ENCODE measurements at regions not wholly inside any gene's neighbourhood (a gene's known extent, or its start where the extent isn't known, plus 50 kb on each side); places are given as distances from the start of the nearest gene placed in this dataset.
A peak's percentile ranks its signal among the peaks of the same experiment; 100 is the strongest.

GRCh38 chr12:24728366-24728765 is 220.5 kb downstream of the BCAT1 start:
- Histone ChIP-seq H3K9ac (ENCODE audit: low read depth, low read length) (no peak overlapping the region), H3K36me3 (ENCODE audit: control insufficient read depth, insufficient read depth, low read length) (no peaks in the 10 kb centered on the region), H3K27me3 (ENCODE audit: control insufficient read depth, insufficient read depth, low read length) (no peaks in the 10 kb centered on the region), H3K4ac (ENCODE audit: low read depth, low read length) (no peak overlapping the region), H3K4me3 (ENCODE audit: insufficient read depth, low read depth, low read length) (no peak overlapping the region), H3K14ac (replicated peaks; ENCODE audit: low read depth, low read length) (no peak overlapping the region), H4K5ac (ENCODE audit: low read depth, low read length) (no peak overlapping the region), H4K91ac (ENCODE audit: insufficient read depth, low read depth, low read length) (no peak overlapping the region), H2AK5ac (ENCODE audit: low read depth, low read length) (no peak overlapping the region), H3K9me3 (ENCODE audit: control insufficient read depth, insufficient read depth, low read length) (no peaks in the 10 kb centered on the region), H3K27ac (ENCODE audit: insufficient read depth, low read length) (no peak overlapping the region), H2BK120ac (ENCODE audit: low read depth, low read length) (no peak overlapping the region), H4K20me1 (ENCODE audit: insufficient read depth, low read length) (no peaks in the 10 kb centered on the region), H3K4me1 (ENCODE audit: control insufficient read depth, insufficient read depth, low read length) (no peaks in the 10 kb centered on the region; the same call in 1 of the 2 replicates), H2AFZ (replicated peaks; ENCODE audit: low read length, poor library complexity) (no peak overlapping the region), H2BK15ac (ENCODE audit: low read depth, low read length) (no peak overlapping the region), H3K56ac (ENCODE audit: extremely low read depth, insufficient read depth, low read length) (no peak overlapping the region), H2AK9ac (replicated peaks; ENCODE audit: low read depth, low read length, poor library complexity) (no peak overlapping the region), H2BK5ac (ENCODE audit: low read depth, low read length, poor library complexity, severe bottlenecking) (no peak overlapping the region), H4K8ac (ENCODE audit: low read depth in 2 of 2, low read length in 2 of 2) (no peak overlapping the region), H3K23ac (ENCODE audit: low read depth, low read length) (no peak overlapping the region), H3K9me1 (ENCODE audit: insufficient read depth, low read length) (0 out of 2 replicates have a peak, but pooled peaks cover 4% of the 10 kb centered on the region), H3K79me1 (ENCODE audit: low read depth in 1 of 2, low read length in 2 of 2) (no peaks in the 10 kb centered on the region), H3K4me2 (ENCODE audit: low read depth, low read length) (no peak overlapping the region), H3K18ac (ENCODE audit: low read depth, low read length) (no peak overlapping the region), H2BK20ac (ENCODE audit: low read depth, low read length) (no peak overlapping the region)
- POLR2A ChIA-PET (ENCODE audit: unreplicated experiment), result no interaction called here
- CTCF ChIA-PET, result no interaction called here
- intact Hi-C loops (cut with micrococcal nuclease), result loop anchor here (2.0 to 5.0 kb wide), 5 partner anchors 50 to 1521 kb away; no protein-coding TSS in a partner anchor
- ATAC-seq (ENCODE audit: low read depth) (peak; percentile 74), DNase-seq (peak; percentile 55)
- dilution Hi-C loops (cut with HindIII; ENCODE audit: low sequenced_read_pairs, unreplicated experiment), result no loop called here
- BruUV-seq (replicated peaks), result no TSS peak
- TF ChIP-seq MAFK (IDR thresholded peaks at IDR 0.05; ENCODE audit: low read depth, low read length) (no peak), CTCF (conservative IDR thresholded peaks at IDR 0.05; ENCODE audit: low read depth, low read length) (peak; percentile 71), ELK1 (IDR thresholded peaks at IDR 0.05; ENCODE audit: borderline replicate concordance, low read depth, low read length) (no peak), SMC3 (IDR thresholded peaks at IDR 0.05; ENCODE audit: low read depth, low read length) (peak; percentile 78), MAZ (IDR thresholded peaks at IDR 0.05; ENCODE audit: borderline replicate concordance, low read depth, low read length) (no peak), RAD21 (IDR thresholded peaks at IDR 0.05; ENCODE audit: low read length) (peak; percentile 78)
- in situ Hi-C loops (cut with MboI; ENCODE audit: low sequenced_read_pairs), result no loop called here

Measured in IMR-90 (cell line).